ENCODE measurements at regions not wholly inside any gene's neighbourhood (a gene's known extent, or its start where the extent isn't known, plus 50 kb on each side); places are given as distances from the start of the nearest gene placed in this dataset.

DNA sequence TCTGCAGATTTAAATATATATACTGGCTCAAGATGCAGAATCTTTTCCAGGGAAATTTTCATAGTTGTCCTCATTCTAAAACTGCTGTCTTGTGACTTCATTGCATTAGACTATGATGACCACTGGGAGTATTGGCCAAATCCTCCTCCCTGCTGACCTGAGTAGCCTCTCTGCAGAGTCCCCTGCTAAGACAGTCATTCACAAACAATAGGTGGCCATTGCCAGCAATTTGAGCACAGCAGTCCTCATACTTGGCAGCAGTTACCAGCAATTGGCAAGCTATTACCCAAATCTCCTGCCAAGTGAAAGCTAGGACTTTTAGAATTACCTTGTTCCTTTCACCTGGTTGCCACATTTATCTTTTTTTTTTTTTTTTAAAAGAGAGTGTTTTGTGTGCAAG, 325.8 kb downstream of the FAT3 start:
- Histone ChIP-seq H3K4me3 (replicated peaks; ENCODE audit: low read depth, low read length) (no peak overlapping the region), H3K27me3 (replicated peaks; ENCODE audit: control insufficient read depth, insufficient read depth, low read length) (no peaks in the 10 kb centered on the region), H3K36me3 (ENCODE audit: control insufficient read depth, insufficient read depth, low read length) (no peaks in the 10 kb centered on the region)
- TF ChIP-seq, protein P1, sequence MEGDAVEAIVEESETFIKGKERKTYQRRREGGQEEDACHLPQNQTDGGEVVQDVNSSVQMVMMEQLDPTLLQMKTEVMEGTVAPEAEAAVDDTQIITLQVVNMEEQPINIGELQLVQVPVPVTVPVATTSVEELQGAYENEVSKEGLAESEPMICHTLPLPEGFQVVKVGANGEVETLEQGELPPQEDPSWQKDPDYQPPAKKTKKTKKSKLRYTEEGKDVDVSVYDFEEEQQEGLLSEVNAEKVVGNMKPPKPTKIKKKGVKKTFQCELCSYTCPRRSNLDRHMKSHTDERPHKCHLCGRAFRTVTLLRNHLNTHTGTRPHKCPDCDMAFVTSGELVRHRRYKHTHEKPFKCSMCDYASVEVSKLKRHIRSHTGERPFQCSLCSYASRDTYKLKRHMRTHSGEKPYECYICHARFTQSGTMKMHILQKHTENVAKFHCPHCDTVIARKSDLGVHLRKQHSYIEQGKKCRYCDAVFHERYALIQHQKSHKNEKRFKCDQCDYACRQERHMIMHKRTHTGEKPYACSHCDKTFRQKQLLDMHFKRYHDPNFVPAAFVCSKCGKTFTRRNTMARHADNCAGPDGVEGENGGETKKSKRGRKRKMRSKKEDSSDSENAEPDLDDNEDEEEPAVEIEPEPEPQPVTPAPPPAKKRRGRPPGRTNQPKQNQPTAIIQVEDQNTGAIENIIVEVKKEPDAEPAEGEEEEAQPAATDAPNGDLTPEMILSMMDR (IDR thresholded peaks at IDR 0.05; ENCODE audit: insufficient read depth, low read length, poor library complexity, severe bottlenecking) = no peak
- no peak for DNase-seq (ENCODE audit: extremely low read depth, insufficient read length)

DNA sequence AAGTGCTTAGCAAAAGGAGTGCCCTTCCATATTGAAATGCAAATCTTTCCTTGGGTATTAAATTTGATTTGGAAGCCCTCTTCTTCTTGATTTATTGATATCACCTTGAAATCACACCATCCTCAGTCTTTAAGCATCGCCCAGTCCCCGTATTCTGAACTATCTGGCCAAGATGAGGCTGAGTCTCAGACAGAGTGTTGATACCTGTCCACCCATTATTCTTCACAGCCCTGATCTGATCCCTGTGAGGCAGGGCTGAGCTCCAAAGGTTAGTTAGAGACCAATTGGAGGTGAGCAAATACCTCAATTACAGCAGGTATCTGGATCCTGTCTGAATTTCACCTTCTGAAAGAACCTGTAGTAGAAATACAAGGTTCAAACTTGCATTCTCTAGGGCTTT, 326.3 kb downstream of the FAT3 start:
- no peak for DNase-seq (ENCODE audit: extremely low read depth, insufficient read length)
- TF ChIP-seq, protein P1 (IDR thresholded peaks at IDR 0.05; ENCODE audit: insufficient read depth, low read length, poor library complexity, severe bottlenecking) = no peak
- Histone ChIP-seq H3K36me3 (ENCODE audit: control insufficient read depth, insufficient read depth, low read length) (no peaks in the 10 kb centered on the region), H3K27me3 (replicated peaks; ENCODE audit: control insufficient read depth, insufficient read depth, low read length) (no peaks in the 10 kb centered on the region), H3K4me3 (replicated peaks; ENCODE audit: low read depth, low read length) (no peak overlapping the region)

DNA sequence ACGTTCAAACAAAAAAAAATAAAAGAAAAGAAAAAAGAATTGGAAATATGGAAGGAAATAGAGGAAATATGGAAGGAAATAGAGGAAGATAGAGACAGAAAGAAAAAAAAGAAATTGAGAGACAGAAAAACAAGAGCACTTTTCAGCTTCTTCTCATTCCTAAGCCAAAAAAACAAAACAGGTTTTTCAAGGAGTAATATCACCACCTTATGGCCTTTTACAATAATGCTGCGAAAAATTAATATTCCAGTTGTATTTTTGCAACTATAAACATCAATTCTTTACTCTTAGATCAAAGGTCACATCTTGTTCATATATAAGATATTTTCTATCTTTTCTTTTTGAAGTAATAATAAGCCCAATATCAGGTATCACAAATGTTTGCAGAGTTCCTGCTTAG, 328.3 kb downstream of the FAT3 start:
- TF ChIP-seq, protein P1 (IDR thresholded peaks at IDR 0.05; ENCODE audit: insufficient read depth, low read length, poor library complexity, severe bottlenecking) = no peak
- DNase-seq (ENCODE audit: extremely low read depth, insufficient read length) = no peak
- H3K4me3 ChIP-seq (replicated peaks; ENCODE audit: low read depth, low read length) = no peak overlapping the region
- H3K36me3 ChIP-seq (ENCODE audit: control insufficient read depth, insufficient read depth, low read length) = no peaks in the 10 kb centered on the region
- no peaks in the 10 kb centered on the region for H3K27me3 ChIP-seq (replicated peaks; ENCODE audit: control insufficient read depth, insufficient read depth, low read length)

DNA sequence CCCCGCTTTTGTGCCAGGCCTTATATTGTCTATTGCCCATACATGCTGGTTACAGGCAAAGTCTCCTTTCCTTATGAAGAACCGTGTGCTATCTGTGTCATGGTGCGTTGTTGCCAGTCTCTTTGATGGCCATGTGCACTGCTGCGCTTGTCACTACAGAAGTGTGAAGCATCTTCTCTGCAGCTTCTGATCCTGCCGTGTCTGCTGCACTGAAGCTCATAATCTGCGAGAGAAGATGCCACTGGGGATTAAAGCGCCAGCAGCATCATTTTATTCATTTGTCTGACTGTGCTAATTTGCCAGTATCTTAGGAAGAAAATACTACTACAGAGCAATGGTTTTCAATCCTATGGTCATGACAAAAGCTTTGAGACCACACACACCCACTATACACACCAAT, 330.1 kb downstream of the FAT3 start:
- Histone ChIP-seq H3K27me3 (replicated peaks; ENCODE audit: control insufficient read depth, insufficient read depth, low read length) (no peaks in the 10 kb centered on the region), H3K4me3 (replicated peaks; ENCODE audit: low read depth, low read length) (no peak overlapping the region), H3K36me3 (ENCODE audit: control insufficient read depth, insufficient read depth, low read length) (no peaks in the 10 kb centered on the region)
- TF ChIP-seq, protein P1 (IDR thresholded peaks at IDR 0.05; ENCODE audit: insufficient read depth, low read length, poor library complexity, severe bottlenecking) = no peak
- DNase-seq (ENCODE audit: extremely low read depth, insufficient read length) = no peak

DNA sequence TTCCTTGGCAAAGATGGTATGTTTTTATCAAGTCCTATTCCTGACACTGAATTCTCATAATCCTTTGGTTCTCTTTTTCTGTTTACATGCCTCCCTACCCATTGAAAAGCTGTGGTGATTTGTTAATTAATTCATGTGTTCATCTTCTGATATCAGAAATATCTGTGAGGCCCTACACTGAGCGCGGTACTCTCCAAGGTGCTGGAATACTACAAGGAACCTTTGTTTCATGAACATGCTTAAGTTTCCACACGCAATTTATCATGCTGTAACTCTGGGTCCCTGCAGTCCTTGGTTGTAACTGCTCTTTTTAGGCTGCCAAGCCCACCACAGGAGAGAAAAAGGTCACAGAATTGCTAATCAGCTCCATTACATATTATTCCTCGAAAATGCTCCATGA, 331.8 kb downstream of the FAT3 start:
- H3K4me3 ChIP-seq (replicated peaks; ENCODE audit: low read depth, low read length) = no peak overlapping the region
- H3K36me3 ChIP-seq (ENCODE audit: control insufficient read depth, insufficient read depth, low read length) = no peaks in the 10 kb centered on the region
- no peak for DNase-seq (ENCODE audit: extremely low read depth, insufficient read length)
- H3K27me3 ChIP-seq (replicated peaks; ENCODE audit: control insufficient read depth, insufficient read depth, low read length) = no peaks in the 10 kb centered on the region
- TF ChIP-seq, protein P1 (IDR thresholded peaks at IDR 0.05; ENCODE audit: insufficient read depth, low read length, poor library complexity, severe bottlenecking) = no peak

DNA sequence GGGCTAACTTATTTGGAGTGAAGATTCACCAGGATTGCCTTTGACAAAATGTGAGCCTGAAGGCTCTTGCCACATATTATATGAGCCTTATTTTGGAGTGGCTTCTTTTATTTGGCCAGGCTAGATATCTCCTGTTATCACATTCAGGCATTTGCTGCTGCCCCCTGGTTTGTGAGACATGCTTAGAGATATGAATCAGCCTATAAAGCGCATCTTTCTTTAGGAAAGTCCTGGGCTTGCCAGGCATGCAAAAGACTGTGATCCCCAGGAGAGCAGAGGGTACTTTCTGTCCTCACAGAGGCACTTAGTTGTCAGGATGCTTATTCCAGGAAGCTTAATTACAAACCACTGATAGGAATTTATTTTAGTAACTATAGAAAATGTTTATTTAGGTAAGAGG, 333.3 kb downstream of the FAT3 start:
- no peak for DNase-seq (ENCODE audit: extremely low read depth, insufficient read length)
- no peaks in the 10 kb centered on the region for H3K36me3 ChIP-seq (ENCODE audit: control insufficient read depth, insufficient read depth, low read length)
- no peaks in the 10 kb centered on the region for H3K27me3 ChIP-seq (replicated peaks; ENCODE audit: control insufficient read depth, insufficient read depth, low read length)
- TF ChIP-seq, protein P1 (IDR thresholded peaks at IDR 0.05; ENCODE audit: insufficient read depth, low read length, poor library complexity, severe bottlenecking) = no peak
- no peak overlapping the region for H3K4me3 ChIP-seq (replicated peaks; ENCODE audit: low read depth, low read length)
